GM13976 (cell line): ENCODE measurements at regions not wholly inside any gene's neighbourhood (a gene's known extent, or its start where the extent isn't known, plus 50 kb on each side); places are given as distances from the start of the nearest gene placed in this dataset.

Experiments
- DNase-seq: peaks from one replicate; pipeline ENCODE4 v3.0.0; 2012; ENCODE audit warnings: low spot score
- CTCF ChIP-seq: IDR thresholded peaks from 2 replicates; pipeline ENCODE4 v1.5.1; 2012; ENCODE audit warnings: borderline replicate concordance, mild to moderate bottlenecking; ENCODE audit not compliant: insufficient read depth; ENCODE audit errors: extremely low read depth, missing control alignments, control extremely low read depth
- in situ Hi-C: fragments of 300-500 bp; cut with MboI; formaldehyde crosslinking; loops from one replicate; pipeline ENCODE4 v1.12.0; 2022; ENCODE audit warnings: low sequenced_read_pairs, mixed read lengths, inconsistent platforms; ENCODE audit not compliant: unreplicated experiment

- in situ Hi-C loops = no loop called here
- DNase-seq = no peak
- TF ChIP-seq CTCF = no peak
Measured at GRCh38 chr17:34135841-34136240, 119.2 kb upstream of the CCL2 start.

- DNase-seq = no peak
- TF ChIP-seq CTCF = no peak
Measured at GRCh38 chr17:34140006-34140405, 115.1 kb upstream of the CCL2 start.

GRCh38 chr17:34141590-34141989, 113.5 kb upstream of the CCL2 start:
- no peak for DNase-seq
- in situ Hi-C loops = loop anchor here (10.0 kb wide), 1 partner anchor 367 kb away; no protein-coding TSS in a partner anchor
- TF ChIP-seq CTCF = no peak

More at GRCh38 chr17:34140006-34140405, 115.1 kb upstream of the CCL2 start:
- in situ Hi-C loops = loop anchor here (10.0 kb wide), 1 partner anchor 365 kb away; no protein-coding TSS in a partner anchor

GRCh38 chr17:34143430-34143829, 111.7 kb upstream of the CCL2 start:
- in situ Hi-C loops = loop anchor here (10.0 kb wide), 1 partner anchor 369 kb away; no protein-coding TSS in a partner anchor
- TF ChIP-seq CTCF = no peak
- DNase-seq = no peak

GRCh38 chr17:34146440-34147043, 108.5 kb upstream of the CCL2 start:
- peak; percentile 51 for DNase-seq
- in situ Hi-C loops = loop anchor here (10.0 kb wide), 1 partner anchor 372 kb away; no protein-coding TSS in a partner anchor
- TF ChIP-seq CTCF = peak; percentile 75

GRCh38 chr17:34151102-34151501, 104.0 kb upstream of the CCL2 start:
- TF ChIP-seq CTCF = no peak
- in situ Hi-C loops = loop anchor here (10.0 kb wide), 1 partner anchor 226 kb away; no protein-coding TSS in a partner anchor
- no peak for DNase-seq
